Astrocyte (in vitro differentiated cells and primary cell): ENCODE measurements at regions not wholly inside any gene's neighbourhood (a gene's known extent, or its start where the extent isn't known, plus 50 kb on each side); places are given as distances from the start of the nearest gene placed in this dataset.

Source experiments
- CTCF ChIP-seq: IDR thresholded peaks from 2 replicates; pipeline ENCODE4 v1.5.1; 2011; ENCODE audit warnings: low read depth, mild to moderate bottlenecking, inconsistent platforms, low read length, moderate library complexity; ENCODE audit not compliant: insufficient read depth
- EZH2 ChIP-seq: IDR thresholded peaks from 2 replicates; pipeline ENCODE4 v1.6.1; 2012; ENCODE audit warnings: mild to moderate bottlenecking, low read length, inconsistent platforms; ENCODE audit not compliant: insufficient read depth

- TF ChIP-seq CTCF (no peak), EZH2 (no peak)
Measured at GRCh38 chr17:14730821-14731220, 429.9 kb downstream of the HS3ST3B1 start.
